IPS-NIHi7 (cell line): ENCODE measurements at regions not wholly inside any gene's neighbourhood (a gene's known extent, or its start where the extent isn't known, plus 50 kb on each side); places are given as distances from the start of the nearest gene placed in this dataset.
A peak's percentile ranks its signal among the peaks of the same experiment; 100 is the strongest.

Source experiments
- DNase-seq: peaks from one replicate; pipeline ENCODE4 v3.0.0; 2012; ENCODE audit warnings: mixed read lengths; ENCODE audit errors: extremely low spot score

- peak; percentile 54 for DNase-seq
Measured at GRCh38 chr15:62572797-62573196, 407.7 kb upstream of the C2CD4B start.

- no peak for DNase-seq
Measured at GRCh38 chr15:62573876-62574275, 408.8 kb upstream of the C2CD4B start.

- no peak for DNase-seq
Measured at GRCh38 chr15:62578546-62578945, 413.5 kb upstream of the C2CD4B start.

- DNase-seq: no peak
Measured at GRCh38 chr15:62578960-62579359, 413.9 kb upstream of the C2CD4B start.

- no peak for DNase-seq
Measured at GRCh38 chr15:62579842-62580241, 414.8 kb upstream of the C2CD4B start.

- no peak for DNase-seq
Measured at GRCh38 chr15:62582580-62582979, 417.5 kb upstream of the C2CD4B start.

- no peak for DNase-seq
Measured at GRCh38 chr15:62584301-62585235, 419.5 kb upstream of the C2CD4B start.

- DNase-seq: no peak
Measured at GRCh38 chr15:62588938-62589670, 424.0 kb upstream of the C2CD4B start.

GRCh38 chr15:62591842-62592838, 427.1 kb upstream of the C2CD4B start:
- no peak for DNase-seq

- DNase-seq: no peak
Measured at GRCh38 chr15:62592920-62593319, 427.8 kb upstream of the C2CD4B start.

- DNase-seq: no peak
Measured at GRCh38 chr15:62593681-62594399, 428.8 kb upstream of the C2CD4B start.

- DNase-seq: no peak
Measured at GRCh38 chr15:62598217-62598616, 433.1 kb upstream of the C2CD4B start.

GRCh38 chr15:62599791-62600777, 435.0 kb upstream of the C2CD4B start:
- DNase-seq: no peak

GRCh38 chr15:62601777-62602545, 436.9 kb upstream of the C2CD4B start:
- DNase-seq: no peak

- no peak for DNase-seq
Measured at GRCh38 chr15:62603742-62604141, 438.7 kb upstream of the C2CD4B start.

GRCh38 chr15:62605282-62605681, 437.3 kb upstream of the TPM1 start:
- DNase-seq: no peak

- DNase-seq: no peak
Measured at GRCh38 chr15:62606376-62607113, 436.0 kb upstream of the TPM1 start.

GRCh38 chr15:62607114-62607462, 435.5 kb upstream of the TPM1 start:
- DNase-seq: no peak
